GM13977 (cell line): ENCODE measurements at regions not wholly inside any gene's neighbourhood (a gene's known extent, or its start where the extent isn't known, plus 50 kb on each side); places are given as distances from the start of the nearest gene placed in this dataset.

ENCODE experiments used
- DNase-seq: peaks from one replicate; pipeline ENCODE4 v3.0.0; 2012; ENCODE audit warnings: low spot score
- in situ Hi-C: fragments of 300-500 bp; cut with MboI; formaldehyde crosslinking; loops from one replicate; pipeline ENCODE4 v1.12.0; 2022; ENCODE audit warnings: low sequenced_read_pairs, low pct_unique_long_range_greater_than_20kb, mixed read lengths, inconsistent platforms; ENCODE audit not compliant: unreplicated experiment
- TF ChIP-seq, protein P1 (sequence below): IDR thresholded peaks from 2 replicates; pipeline ENCODE4 v1.5.1; 2012; ENCODE audit warnings: mild to moderate bottlenecking, control low read depth; ENCODE audit not compliant: insufficient read depth; ENCODE audit errors: extremely low read depth, missing control alignments

DNA sequence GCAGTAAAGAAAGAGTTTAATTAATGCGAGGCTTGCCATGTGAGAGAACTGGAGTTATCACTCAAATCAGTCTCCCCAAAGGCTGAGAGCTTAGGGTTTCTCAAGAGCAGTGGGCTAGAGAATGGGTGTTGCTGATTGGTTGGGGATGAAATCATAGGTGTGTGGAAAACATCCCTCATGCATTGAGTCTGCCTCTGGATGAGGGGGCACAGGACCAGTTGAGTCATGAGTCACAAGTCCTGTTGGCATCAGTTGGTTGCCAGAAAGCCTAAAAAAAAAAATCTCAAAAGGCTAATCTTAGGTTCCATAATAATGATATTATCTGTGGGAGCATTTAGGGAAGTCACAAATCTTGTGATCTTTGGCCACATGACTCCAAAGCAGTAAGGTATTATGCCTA lies 800.3 kb downstream of the TUSC7 start:
- DNase-seq = no peak
- in situ Hi-C loops = no loop called here
- TF ChIP-seq, protein P1, sequence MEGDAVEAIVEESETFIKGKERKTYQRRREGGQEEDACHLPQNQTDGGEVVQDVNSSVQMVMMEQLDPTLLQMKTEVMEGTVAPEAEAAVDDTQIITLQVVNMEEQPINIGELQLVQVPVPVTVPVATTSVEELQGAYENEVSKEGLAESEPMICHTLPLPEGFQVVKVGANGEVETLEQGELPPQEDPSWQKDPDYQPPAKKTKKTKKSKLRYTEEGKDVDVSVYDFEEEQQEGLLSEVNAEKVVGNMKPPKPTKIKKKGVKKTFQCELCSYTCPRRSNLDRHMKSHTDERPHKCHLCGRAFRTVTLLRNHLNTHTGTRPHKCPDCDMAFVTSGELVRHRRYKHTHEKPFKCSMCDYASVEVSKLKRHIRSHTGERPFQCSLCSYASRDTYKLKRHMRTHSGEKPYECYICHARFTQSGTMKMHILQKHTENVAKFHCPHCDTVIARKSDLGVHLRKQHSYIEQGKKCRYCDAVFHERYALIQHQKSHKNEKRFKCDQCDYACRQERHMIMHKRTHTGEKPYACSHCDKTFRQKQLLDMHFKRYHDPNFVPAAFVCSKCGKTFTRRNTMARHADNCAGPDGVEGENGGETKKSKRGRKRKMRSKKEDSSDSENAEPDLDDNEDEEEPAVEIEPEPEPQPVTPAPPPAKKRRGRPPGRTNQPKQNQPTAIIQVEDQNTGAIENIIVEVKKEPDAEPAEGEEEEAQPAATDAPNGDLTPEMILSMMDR = no peak

DNA sequence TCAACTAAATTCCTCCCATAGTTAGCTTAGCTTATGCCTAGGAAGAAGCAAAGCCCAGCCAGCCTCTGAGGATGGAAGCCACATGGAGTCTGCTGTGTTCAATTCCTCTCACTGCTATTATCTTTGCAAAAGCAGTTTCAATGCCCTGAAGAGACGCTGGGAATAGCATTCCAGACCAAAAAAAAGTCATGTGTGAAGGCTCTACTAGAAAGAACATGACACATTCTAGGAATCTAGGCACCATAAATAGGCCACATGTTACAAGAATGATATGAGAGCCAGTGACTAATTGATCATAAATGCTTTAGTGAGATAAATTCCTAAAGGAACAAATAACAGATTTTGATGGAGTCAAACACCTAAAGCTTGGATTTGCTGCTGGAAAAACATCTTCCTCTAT lies 800.8 kb downstream of the TUSC7 start:
- TF ChIP-seq, protein P1 = no peak
- DNase-seq = no peak
- in situ Hi-C loops = no loop called here

DNA sequence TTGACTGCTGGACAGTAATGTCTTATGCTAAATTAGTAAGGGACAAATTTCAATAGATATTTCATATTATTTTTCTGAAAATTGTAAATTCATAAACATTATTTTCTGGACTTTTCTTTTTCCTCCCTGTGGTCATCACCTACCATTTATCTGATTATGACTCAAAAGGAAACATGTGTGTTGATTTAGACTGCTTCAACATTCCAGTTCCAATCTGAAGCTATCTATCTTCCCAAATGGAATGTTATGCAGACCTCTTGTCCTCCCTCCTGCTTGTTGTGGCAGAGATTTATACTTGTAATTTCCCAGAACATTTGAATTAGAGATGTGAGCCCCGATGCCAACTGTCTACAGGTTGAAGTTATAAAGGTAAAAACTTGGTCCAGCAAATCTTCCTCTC lies 803.4 kb downstream of the TUSC7 start:
- in situ Hi-C loops = no loop called here
- DNase-seq = no peak
- TF ChIP-seq, protein P1 = no peak

DNA sequence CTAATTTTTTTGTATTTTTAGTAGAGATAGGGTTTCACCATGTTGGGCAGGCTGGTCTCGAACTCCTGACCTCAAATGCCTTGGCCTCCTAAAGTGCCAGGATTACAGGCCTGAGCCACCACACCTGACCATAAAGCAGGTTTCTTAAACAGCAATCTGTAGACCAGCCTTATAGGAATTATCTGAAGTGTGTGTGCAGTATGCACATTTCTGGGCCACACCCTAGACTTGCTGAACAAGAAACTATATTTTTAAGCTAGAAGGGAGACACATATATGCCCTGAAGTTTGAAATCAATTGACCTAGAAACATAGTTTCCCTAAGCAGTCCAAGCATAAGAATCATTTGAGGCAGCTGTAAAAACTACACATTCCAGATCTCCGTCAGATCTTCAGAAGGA lies 805.7 kb downstream of the TUSC7 start:
- no peak for DNase-seq
- in situ Hi-C loops = no loop called here
- TF ChIP-seq, protein P1 = no peak

DNA sequence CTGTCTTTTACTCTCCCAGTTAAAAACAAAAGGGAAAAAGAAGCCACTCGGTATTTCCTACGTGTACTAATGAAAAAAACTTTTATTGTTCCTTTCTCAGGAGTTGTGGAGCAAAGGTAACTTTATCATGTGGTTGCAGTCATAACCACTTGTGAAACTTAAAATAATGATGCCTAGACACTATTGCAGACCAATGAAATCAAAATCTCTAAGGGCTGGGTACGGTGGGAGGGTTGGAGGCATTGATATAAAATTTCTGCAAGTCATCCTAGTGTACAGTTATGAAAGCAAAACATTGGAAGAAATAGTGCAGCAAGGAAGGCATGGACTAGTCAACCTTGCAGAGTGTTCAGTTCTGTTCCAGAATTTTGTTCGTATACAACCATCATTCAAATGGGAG lies 808.8 kb downstream of the TUSC7 start:
- DNase-seq = no peak
- in situ Hi-C loops = no loop called here
- TF ChIP-seq, protein P1 = no peak

DNA sequence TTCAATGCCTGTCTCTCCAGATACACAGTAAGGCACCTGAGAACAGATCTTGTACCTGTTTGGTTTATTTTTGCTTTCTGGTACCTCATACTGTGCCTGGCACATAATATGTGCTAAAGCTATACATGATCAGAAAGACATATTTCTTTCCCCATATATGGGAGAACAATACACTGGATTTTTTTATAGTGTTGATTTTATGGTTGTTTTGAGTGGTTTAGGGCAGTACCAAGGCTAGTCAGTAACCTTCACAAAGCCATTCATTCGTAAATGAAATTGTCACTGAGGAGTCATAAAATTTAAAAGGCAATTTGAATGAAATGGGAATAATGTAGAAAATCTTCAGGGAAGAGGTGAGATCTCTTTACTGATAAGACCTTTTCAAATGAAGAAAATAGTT lies 810.2 kb downstream of the TUSC7 start:
- no peak for DNase-seq
- in situ Hi-C loops = no loop called here
- TF ChIP-seq, protein P1 = no peak

DNA sequence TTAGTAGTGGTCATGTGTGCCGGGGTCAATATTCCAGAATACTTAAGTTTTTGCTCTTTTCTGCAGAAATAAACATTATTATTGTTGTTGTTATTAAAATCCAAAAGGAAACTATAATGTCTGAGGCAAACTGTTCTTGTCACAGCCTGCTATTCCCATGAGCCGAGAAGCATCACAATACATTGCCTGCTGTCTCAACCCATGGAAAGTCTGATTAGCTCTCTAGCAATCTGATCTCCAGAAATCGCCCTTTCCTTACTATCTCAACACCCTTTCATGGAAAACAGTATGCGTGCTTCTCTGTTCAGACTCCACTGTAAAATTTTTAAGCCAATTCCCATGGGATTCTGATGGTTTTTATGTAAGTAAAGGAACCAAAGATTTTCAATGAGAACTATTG lies 811.0 kb downstream of the TUSC7 start:
- TF ChIP-seq, protein P1 = no peak
- in situ Hi-C loops = no loop called here
- DNase-seq = no peak
